ENCODE measurements at regions not wholly inside any gene's neighbourhood (a gene's known extent, or its start where the extent isn't known, plus 50 kb on each side); places are given as distances from the start of the nearest gene placed in this dataset.

- Mint-ChIP-seq H3K9me3 (peaks cover 3% of the 10 kb centered on the region), H3K4me3 (no peak overlapping the region), H3K27me3 (peaks cover 9% of the 10 kb centered on the region), H3K36me3 (no peaks in the 10 kb centered on the region), H3K4me1 (no peaks in the 10 kb centered on the region), H3K27ac (no peak overlapping the region)
- ATAC-seq (ENCODE audit: low read depth) (no peak), DNase-seq (ENCODE audit: low spot score in 2 of 2) (no peak)
Observed at GRCh38 chr1:30265127-30266070, 458.0 kb downstream of the MATN1 start.

DNA sequence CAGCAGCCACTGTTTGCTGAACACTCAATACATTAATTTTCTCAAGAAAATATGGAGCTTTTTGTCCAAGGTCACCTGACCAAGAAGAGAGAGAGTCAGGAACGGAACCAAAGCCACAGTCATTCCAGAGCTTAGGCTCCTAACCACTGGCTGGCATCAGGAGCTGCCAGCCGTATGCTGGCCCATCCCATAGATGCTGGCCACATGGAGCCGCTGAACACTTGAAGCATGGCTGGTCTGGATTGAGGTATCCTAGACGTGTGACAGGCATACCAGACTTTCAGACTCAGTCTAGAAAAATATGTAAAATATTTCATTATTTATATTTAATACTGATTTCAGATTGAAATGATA lies 458.7 kb downstream of the MATN1 start:
- DNase-seq (ENCODE audit: low spot score in 2 of 2) = no peak
- H3K27me3 Mint-ChIP-seq = peaks cover 8% of the 10 kb centered on the region
- H3K4me3 Mint-ChIP-seq = no peak overlapping the region
- no peaks in the 10 kb centered on the region for H3K4me1 Mint-ChIP-seq
- no peak overlapping the region for H3K27ac Mint-ChIP-seq
- peaks cover 3% of the 10 kb centered on the region for H3K9me3 Mint-ChIP-seq
- no peak for ATAC-seq (ENCODE audit: low read depth)
- no peaks in the 10 kb centered on the region for H3K36me3 Mint-ChIP-seq

DNA sequence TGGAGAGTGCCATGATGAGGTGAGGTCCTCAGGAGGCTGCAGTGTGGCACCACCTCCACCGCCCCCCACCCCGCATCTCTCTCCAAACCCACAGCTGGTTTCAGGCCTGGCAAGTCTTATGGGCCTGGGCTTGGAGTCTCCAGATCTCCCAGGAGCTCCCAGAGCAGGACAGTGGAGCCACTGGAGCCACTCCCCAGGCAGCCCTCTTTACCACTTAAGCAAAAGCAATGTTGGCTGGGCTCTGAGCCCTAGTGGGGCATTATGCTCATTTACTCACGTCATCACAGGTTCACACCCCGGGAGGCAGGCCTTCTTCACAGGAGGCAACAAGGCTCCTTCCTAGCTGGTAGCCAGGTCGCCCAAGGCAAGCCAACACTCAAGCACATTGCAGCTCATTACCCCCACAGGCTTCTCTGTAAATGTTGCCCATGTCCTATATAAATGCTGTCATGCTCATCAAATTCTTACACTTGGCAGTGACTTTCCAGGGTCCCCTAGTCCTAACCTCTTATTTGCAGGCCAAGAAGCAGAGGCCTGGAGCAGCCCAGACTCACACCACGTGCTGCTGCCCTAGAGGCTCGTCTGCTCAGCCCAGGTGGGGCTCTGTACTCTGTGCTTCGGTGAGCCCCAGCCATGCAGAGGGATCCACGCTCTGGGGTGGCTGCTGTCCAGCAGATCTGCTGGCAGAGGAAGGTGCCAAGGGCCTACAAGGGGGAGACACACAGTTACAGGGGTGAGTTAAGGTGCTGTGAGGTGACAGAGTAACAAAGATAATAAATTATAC lies 459.3 kb downstream of the MATN1 start:
- H3K36me3 Mint-ChIP-seq = no peaks in the 10 kb centered on the region
- DNase-seq (ENCODE audit: low spot score in 2 of 2) = no peak
- H3K4me1 Mint-ChIP-seq = no peaks in the 10 kb centered on the region
- peaks cover 8% of the 10 kb centered on the region for H3K27me3 Mint-ChIP-seq
- no peak for ATAC-seq (ENCODE audit: low read depth)
- no peak overlapping the region for H3K27ac Mint-ChIP-seq
- peaks cover 3% of the 10 kb centered on the region for H3K9me3 Mint-ChIP-seq
- no peak overlapping the region for H3K4me3 Mint-ChIP-seq

DNA sequence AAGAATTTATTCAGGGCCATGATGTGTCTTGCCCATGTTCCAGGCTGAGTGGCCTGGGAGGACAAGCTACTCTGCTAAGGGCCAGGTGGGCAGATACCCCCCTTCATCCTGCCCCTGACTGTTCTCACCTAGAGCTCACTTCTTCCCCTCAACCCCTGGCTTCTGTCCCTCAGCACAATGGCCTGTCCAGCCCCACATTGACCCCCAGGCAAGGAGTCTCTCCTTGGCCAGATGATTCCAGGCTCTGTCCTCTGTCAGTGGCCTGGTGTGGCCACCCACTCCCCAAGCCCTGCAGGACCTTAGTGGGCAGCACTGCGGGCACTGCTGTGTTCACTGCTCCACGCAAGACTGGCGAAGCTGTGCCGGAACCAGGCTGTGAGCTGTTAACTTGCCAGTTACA lies 460.0 kb downstream of the MATN1 start:
- DNase-seq (ENCODE audit: low spot score in 2 of 2) (no peak), ATAC-seq (ENCODE audit: low read depth) (no peak)
- no peak overlapping the region for H3K4me3 Mint-ChIP-seq
- H3K9me3 Mint-ChIP-seq = peaks cover 3% of the 10 kb centered on the region
- no peak overlapping the region for H3K27ac Mint-ChIP-seq
- H3K36me3 Mint-ChIP-seq = no peaks in the 10 kb centered on the region
- H3K27me3 Mint-ChIP-seq = peaks cover 10% of the 10 kb centered on the region
- H3K4me1 Mint-ChIP-seq = no peaks in the 10 kb centered on the region

DNA sequence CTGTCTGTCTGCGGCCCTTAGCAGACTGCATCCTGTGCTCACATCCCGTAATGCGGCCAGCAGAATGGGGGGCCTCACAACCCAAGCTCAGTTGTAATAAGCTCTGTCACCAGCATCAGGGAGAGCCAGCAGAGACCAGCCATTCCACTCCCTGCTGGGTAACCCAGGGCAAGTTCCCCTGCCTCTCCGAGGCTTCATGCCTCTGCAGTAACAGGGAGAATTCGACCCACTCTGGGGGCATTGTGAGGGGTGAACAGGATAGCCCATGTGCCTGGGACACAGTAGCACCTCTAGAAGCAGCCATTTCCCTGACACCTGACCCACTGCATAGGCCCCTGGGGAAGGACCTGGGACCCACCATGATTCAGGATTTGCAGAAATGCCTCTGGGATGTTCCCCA lies 461.2 kb downstream of the MATN1 start:
- no peak overlapping the region for H3K27ac Mint-ChIP-seq
- no peaks in the 10 kb centered on the region for H3K4me1 Mint-ChIP-seq
- DNase-seq (ENCODE audit: low spot score in 2 of 2) (no peak), ATAC-seq (ENCODE audit: low read depth) (no peak)
- no peak overlapping the region for H3K4me3 Mint-ChIP-seq
- H3K9me3 Mint-ChIP-seq = peaks cover 3% of the 10 kb centered on the region
- H3K36me3 Mint-ChIP-seq = no peaks in the 10 kb centered on the region
- peaks cover 11% of the 10 kb centered on the region for H3K27me3 Mint-ChIP-seq

GRCh38 chr1:30260318-30260717 lies 463.1 kb downstream of the MATN1 start:
- Mint-ChIP-seq H3K27ac (no peak overlapping the region), H3K4me3 (no peak overlapping the region), H3K27me3 (peaks cover 5% of the 10 kb centered on the region), H3K4me1 (no peaks in the 10 kb centered on the region), H3K36me3 (no peaks in the 10 kb centered on the region), H3K9me3 (peaks cover 3% of the 10 kb centered on the region)
- no peak for ATAC-seq (ENCODE audit: low read depth)
- DNase-seq (ENCODE audit: low spot score in 2 of 2) = no peak

DNA sequence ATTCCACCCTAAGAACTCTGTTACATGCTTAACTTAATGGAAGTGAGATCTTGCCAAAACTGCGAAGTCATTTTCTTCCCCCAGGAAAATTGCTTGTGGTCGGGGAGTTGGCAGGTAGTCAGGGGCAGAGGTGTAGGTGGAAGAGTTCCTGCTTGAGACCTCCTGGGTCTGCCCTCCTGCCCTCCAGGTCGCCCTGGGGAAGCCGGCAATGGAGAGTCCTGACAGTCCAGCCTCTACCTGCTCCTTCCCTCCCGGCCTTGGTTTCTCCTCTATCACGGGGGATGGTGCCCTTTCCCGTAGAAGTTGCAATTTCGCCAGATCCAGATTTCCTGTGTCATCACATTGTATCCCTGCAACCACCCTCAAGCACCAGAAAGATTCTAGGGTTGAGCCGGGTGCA lies 463.8 kb downstream of the MATN1 start:
- no peaks in the 10 kb centered on the region for H3K4me1 Mint-ChIP-seq
- H3K4me3 Mint-ChIP-seq = no peak overlapping the region
- peaks cover 6% of the 10 kb centered on the region for H3K27me3 Mint-ChIP-seq
- H3K36me3 Mint-ChIP-seq = no peaks in the 10 kb centered on the region
- H3K27ac Mint-ChIP-seq = no peak overlapping the region
- peaks cover 3% of the 10 kb centered on the region for H3K9me3 Mint-ChIP-seq
- ATAC-seq (ENCODE audit: low read depth) = no peak
- DNase-seq (ENCODE audit: low spot score in 2 of 2) = no peak

GRCh38 chr1:30258876-30259275 lies 464.5 kb downstream of the MATN1 start:
- DNase-seq (ENCODE audit: low spot score in 2 of 2) (no peak), ATAC-seq (ENCODE audit: low read depth) (no peak)
- Mint-ChIP-seq H3K4me1 (no peaks in the 10 kb centered on the region), H3K4me3 (no peak overlapping the region), H3K36me3 (no peaks in the 10 kb centered on the region), H3K9me3 (peaks cover 3% of the 10 kb centered on the region), H3K27ac (no peak overlapping the region), H3K27me3 (peaks cover 11% of the 10 kb centered on the region)

DNA sequence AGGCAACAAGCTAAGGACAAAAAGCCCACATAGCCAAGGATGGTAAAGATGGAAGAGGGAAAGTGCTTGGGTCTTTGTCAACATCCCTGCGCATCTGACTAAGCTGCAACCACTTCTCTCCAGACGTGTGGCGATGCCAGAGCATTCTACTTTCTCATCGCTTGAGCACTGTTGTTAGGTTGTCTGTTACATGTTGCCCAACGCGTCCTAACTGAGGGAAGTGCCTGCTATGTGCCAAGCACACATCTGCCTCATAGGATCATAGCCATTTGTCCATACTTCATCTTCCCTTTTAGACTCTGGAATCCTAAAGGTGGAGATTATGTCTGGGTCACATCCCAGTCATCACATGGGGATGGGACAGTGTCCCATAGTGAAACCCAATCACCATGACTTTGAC lies 464.9 kb downstream of the MATN1 start:
- no peak for DNase-seq (ENCODE audit: low spot score in 2 of 2)
- no peak overlapping the region for H3K27ac Mint-ChIP-seq
- ATAC-seq (ENCODE audit: low read depth) = no peak
- H3K9me3 Mint-ChIP-seq = peaks cover 3% of the 10 kb centered on the region
- H3K36me3 Mint-ChIP-seq = no peaks in the 10 kb centered on the region
- no peaks in the 10 kb centered on the region for H3K4me1 Mint-ChIP-seq
- peaks cover 12% of the 10 kb centered on the region for H3K27me3 Mint-ChIP-seq
- no peak overlapping the region for H3K4me3 Mint-ChIP-seq

DNA sequence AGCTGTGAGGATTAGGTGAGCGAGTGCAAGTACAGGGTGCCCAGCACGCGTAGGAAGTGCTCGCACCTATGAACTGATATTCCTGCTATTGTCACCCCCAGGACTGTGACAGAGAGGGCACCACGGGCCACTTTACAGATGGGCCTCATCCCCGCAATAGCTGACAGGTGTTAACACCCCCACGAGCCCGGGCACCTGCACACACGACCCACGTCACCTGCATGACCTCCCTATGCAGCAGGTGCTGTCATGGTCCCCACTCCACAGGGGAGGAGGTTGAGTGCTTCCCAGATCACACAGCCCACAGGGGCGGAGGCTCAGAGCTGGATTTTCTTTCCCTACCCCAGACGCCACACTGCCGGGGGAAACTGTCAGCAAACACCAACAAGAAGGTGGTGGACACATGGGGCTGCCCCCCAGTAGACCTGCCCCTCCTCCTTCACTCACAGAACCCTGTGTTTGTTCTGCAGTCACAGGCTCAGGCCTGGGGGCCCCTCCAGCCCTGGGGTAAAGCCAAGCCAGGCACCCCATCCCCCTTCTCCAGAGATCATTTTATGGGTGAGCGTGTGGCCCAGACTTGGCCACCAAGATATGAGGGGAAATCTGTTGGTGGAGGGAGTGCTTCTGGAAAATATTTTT lies 465.5 kb downstream of the MATN1 start:
- Mint-ChIP-seq H3K27me3 (peaks cover 14% of the 10 kb centered on the region), H3K4me3 (no peak overlapping the region), H3K27ac (no peak overlapping the region), H3K36me3 (no peaks in the 10 kb centered on the region), H3K9me3 (peaks cover 3% of the 10 kb centered on the region), H3K4me1 (no peaks in the 10 kb centered on the region)
- no peak for DNase-seq (ENCODE audit: low spot score in 2 of 2)
- no peak for ATAC-seq (ENCODE audit: low read depth)

DNA sequence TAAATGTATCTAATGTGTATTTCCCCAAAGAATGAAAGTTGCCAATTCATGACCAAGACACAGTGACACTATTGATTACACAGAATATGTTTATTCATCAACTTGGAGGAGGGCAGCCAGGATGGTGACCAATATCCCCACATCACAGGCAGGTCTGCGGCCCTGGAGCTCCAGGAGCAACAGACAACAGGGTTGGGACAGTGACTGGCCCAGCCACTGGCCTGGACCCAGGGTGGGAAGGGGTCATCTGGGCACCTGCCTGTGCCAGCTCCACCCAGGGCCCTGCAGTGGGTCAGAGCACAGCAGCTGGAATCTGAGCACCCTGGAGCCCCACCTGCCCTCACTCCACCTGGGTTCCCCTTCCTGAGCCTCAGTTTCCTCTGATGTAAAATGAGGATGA lies 466.1 kb downstream of the MATN1 start:
- no peak for ATAC-seq (ENCODE audit: low read depth)

GRCh38 chr1:30256911-30257310 lies 466.5 kb downstream of the MATN1 start:
- H3K27ac Mint-ChIP-seq = no peak overlapping the region
- no peak overlapping the region for H3K4me3 Mint-ChIP-seq
- no peaks in the 10 kb centered on the region for H3K36me3 Mint-ChIP-seq
- no peak for DNase-seq (ENCODE audit: low spot score in 2 of 2)
- peaks cover 3% of the 10 kb centered on the region for H3K9me3 Mint-ChIP-seq
- H3K27me3 Mint-ChIP-seq = peaks cover 14% of the 10 kb centered on the region
- no peaks in the 10 kb centered on the region for H3K4me1 Mint-ChIP-seq
- ATAC-seq (ENCODE audit: low read depth) = no peak

More for the DNA sequence above, 466.1 kb downstream of the MATN1 start:
- peaks cover 14% of the 10 kb centered on the region for H3K27me3 Mint-ChIP-seq
- no peak overlapping the region for H3K4me3 Mint-ChIP-seq
- H3K36me3 Mint-ChIP-seq = no peaks in the 10 kb centered on the region
- H3K27ac Mint-ChIP-seq = no peak overlapping the region
- peaks cover 3% of the 10 kb centered on the region for H3K9me3 Mint-ChIP-seq
- no peak for DNase-seq (ENCODE audit: low spot score in 2 of 2)
- H3K4me1 Mint-ChIP-seq = no peaks in the 10 kb centered on the region

- Mint-ChIP-seq H3K27ac (no peak overlapping the region), H3K4me3 (no peak overlapping the region), H3K27me3 (peaks cover 14% of the 10 kb centered on the region), H3K9me3 (no peaks in the 10 kb centered on the region), H3K4me1 (no peaks in the 10 kb centered on the region), H3K36me3 (no peaks in the 10 kb centered on the region)
- no peak for DNase-seq (ENCODE audit: low spot score in 2 of 2)
- no peak for ATAC-seq (ENCODE audit: low read depth)
Observed at GRCh38 chr1:30255111-30255724, 468.2 kb downstream of the MATN1 start.

Data from memory B cell (primary cell).